PFSK-1 (cell line): ENCODE measurements at regions not wholly inside any gene's neighbourhood (a gene's known extent, or its start where the extent isn't known, plus 50 kb on each side); places are given as distances from the start of the nearest gene placed in this dataset.

ENCODE experiments used
- FOXP2 ChIP-seq: optimal IDR thresholded peaks from 2 replicates; pipeline ENCODE3; 2011; ENCODE audit warnings: borderline replicate concordance, control low read depth, inconsistent platforms; ENCODE audit not compliant: insufficient read depth; ENCODE audit errors: extremely low read length, extremely low read depth
- POLR2AphosphoS5 ChIP-seq: IDR thresholded peaks from 2 replicates; pipeline ENCODE4 v1.6.1; 2012; ENCODE audit warnings: low read depth, mild to moderate bottlenecking, control low read depth, low read length, moderate library complexity
- REST ChIP-seq, 2 experiments: IDR thresholded peaks; 2 replicates each; pipeline versions ENCODE4 v1.6.1 to v1.8.0; 2011 to 2012; ENCODE audit warnings: low read depth in 2 of 2, low read length in 2 of 2, control low read depth in 1 of 2, inconsistent platforms in 1 of 2, mild to moderate bottlenecking in 1 of 2, moderate library complexity in 1 of 2; ENCODE audit not compliant: insufficient read depth in 1 of 2
- SIN3A ChIP-seq: IDR thresholded peaks from 2 replicates; pipeline ENCODE4 v1.6.1; 2012; ENCODE audit warnings: mild to moderate bottlenecking, low read length, moderate library complexity, borderline replicate concordance; ENCODE audit not compliant: insufficient read depth
- TAF1 ChIP-seq: IDR thresholded peaks from 2 replicates; pipeline ENCODE4 v1.6.1; 2012; ENCODE audit warnings: low read length, control low read depth, borderline replicate concordance; ENCODE audit not compliant: insufficient read depth

GRCh38 chr13:89227356-89227755 is 1556.2 kb downstream of the SLITRK5 start:
- TF ChIP-seq TAF1 (no peak), POLR2AphosphoS5 (no peak), REST (IDR thresholded peaks at IDR 0.05; ENCODE audit: insufficient read depth in 1 of 2, low read depth in 2 of 2, low read length in 2 of 2) (no peak), SIN3A (no peak), FOXP2 (no peak)

- no peak for TF ChIP-seq POLR2AphosphoS5
- no peak for TF ChIP-seq SIN3A
- TF ChIP-seq FOXP2: no peak
- no peak for TF ChIP-seq TAF1
- no peak for TF ChIP-seq REST (IDR thresholded peaks at IDR 0.05; ENCODE audit: insufficient read depth in 1 of 2, low read depth in 2 of 2, low read length in 2 of 2)
These were observed 1567.3 kb downstream of the SLITRK5 start for GRCh38 chr13:89238496-89238895.

GRCh38 chr13:89239361-89240127 is 1568.4 kb downstream of the SLITRK5 start:
- no peak for TF ChIP-seq FOXP2
- no peak for TF ChIP-seq REST (IDR thresholded peaks at IDR 0.05; ENCODE audit: insufficient read depth in 1 of 2, low read depth in 2 of 2, low read length in 2 of 2)
- TF ChIP-seq SIN3A: no peak
- TF ChIP-seq POLR2AphosphoS5: no peak
- no peak for TF ChIP-seq TAF1

- TF ChIP-seq REST (IDR thresholded peaks at IDR 0.05; ENCODE audit: insufficient read depth in 1 of 2, low read depth in 2 of 2, low read length in 2 of 2): no peak
- no peak for TF ChIP-seq TAF1
- TF ChIP-seq FOXP2: no peak
- TF ChIP-seq POLR2AphosphoS5: no peak
- TF ChIP-seq SIN3A: no peak
These were observed 1584.8 kb downstream of the SLITRK5 start for GRCh38 chr13:89255844-89256406.
